ENCODE measurements at regions not wholly inside any gene's neighbourhood (a gene's known extent, or its start where the extent isn't known, plus 50 kb on each side); places are given as distances from the start of the nearest gene placed in this dataset.

DNA sequence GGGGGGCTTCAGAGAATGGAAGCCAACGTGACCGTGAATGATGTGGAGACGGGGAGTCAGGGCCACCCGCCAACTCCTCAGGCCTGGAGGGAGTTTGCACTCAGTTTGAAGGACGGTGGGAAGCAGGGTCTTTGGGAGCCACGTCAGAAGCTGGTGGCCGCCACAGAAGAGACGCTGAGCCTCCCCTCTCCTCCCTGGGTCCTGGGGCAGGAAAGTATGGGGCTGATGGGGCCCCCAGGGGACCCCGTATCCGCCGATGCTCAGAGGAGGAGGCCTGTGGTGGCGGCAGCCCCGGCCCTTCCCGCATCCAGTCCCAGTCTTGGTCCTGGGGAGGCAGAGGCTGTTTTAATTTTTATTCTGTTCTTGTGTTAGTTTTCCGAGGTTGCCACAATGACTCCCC lies 188.6 kb upstream of the C1orf174 start:
- ATAC-seq (ENCODE audit: insufficient number of reproducible peaks, low FRiP score, low read depth) (no peak), DNase-seq (ENCODE audit: low spot score) (no peak)
- Histone ChIP-seq H3K9me3 (peaks cover 7% of the 10 kb centered on the region), H3K36me3 (no peaks in the 10 kb centered on the region), H3K27me3 (replicated peaks; ENCODE audit: insufficient read depth) (no peaks in the 10 kb centered on the region), H3K4me3 (no peak overlapping the region), H3K27ac (no peak overlapping the region), H3K4me1 (ENCODE audit: control insufficient read depth in 1 of 2, low read depth in 2 of 2) (no peaks in the 10 kb centered on the region)
- TF ChIP-seq, protein P1, sequence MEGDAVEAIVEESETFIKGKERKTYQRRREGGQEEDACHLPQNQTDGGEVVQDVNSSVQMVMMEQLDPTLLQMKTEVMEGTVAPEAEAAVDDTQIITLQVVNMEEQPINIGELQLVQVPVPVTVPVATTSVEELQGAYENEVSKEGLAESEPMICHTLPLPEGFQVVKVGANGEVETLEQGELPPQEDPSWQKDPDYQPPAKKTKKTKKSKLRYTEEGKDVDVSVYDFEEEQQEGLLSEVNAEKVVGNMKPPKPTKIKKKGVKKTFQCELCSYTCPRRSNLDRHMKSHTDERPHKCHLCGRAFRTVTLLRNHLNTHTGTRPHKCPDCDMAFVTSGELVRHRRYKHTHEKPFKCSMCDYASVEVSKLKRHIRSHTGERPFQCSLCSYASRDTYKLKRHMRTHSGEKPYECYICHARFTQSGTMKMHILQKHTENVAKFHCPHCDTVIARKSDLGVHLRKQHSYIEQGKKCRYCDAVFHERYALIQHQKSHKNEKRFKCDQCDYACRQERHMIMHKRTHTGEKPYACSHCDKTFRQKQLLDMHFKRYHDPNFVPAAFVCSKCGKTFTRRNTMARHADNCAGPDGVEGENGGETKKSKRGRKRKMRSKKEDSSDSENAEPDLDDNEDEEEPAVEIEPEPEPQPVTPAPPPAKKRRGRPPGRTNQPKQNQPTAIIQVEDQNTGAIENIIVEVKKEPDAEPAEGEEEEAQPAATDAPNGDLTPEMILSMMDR (IDR thresholded peaks at IDR 0.05) = no peak

DNA sequence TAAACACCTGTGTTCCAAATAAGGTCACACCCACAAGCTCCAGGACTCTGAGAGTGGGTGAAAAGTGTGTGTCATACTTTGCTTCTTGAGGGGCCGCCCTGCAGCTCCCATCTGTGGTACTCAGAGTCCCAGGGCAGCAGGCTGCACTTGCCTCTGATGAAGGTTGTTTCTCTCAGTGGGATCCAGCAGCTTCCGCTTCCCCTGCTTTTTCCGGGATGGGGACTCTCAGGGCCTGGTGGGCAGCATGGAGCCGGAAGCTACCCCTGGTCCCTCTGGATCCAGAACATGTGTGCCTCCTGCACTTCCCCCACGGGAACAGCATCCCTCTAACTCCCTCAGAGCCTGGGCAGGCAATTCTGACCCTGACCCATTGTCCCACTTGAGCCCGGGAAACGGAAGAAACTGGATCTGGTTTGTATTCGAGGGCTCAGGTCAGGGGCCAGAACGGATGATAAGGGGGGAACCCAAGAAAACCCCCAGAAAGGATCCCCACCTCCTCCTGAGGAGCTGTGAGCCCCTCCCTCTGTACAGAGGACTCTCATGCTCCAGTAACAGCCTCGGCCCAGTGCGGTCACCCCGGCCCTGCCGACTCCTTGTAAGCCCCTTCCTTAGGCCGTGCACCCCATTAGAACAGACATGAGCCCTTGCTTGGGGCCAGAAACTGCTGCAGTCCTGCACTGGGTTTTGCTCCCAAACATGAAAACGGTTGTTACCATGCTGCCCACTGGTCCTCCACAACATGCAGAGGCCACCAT lies 189.5 kb upstream of the C1orf174 start:
- DNase-seq (ENCODE audit: low spot score) = no peak
- TF ChIP-seq, protein P1 (IDR thresholded peaks at IDR 0.05) = no peak
- Histone ChIP-seq H3K36me3 (no peaks in the 10 kb centered on the region), H3K4me1 (ENCODE audit: control insufficient read depth in 1 of 2, low read depth in 2 of 2) (no peaks in the 10 kb centered on the region), H3K4me3 (no peak overlapping the region), H3K27ac (no peak overlapping the region), H3K9me3 (peaks cover 7% of the 10 kb centered on the region), H3K27me3 (replicated peaks; ENCODE audit: insufficient read depth) (no peaks in the 10 kb centered on the region)
- ATAC-seq (ENCODE audit: insufficient number of reproducible peaks, low FRiP score, low read depth) = no peak

- Histone ChIP-seq H3K9me3 (peaks cover 7% of the 10 kb centered on the region), H3K4me3 (no peak overlapping the region), H3K4me1 (ENCODE audit: control insufficient read depth in 1 of 2, low read depth in 2 of 2) (no peaks in the 10 kb centered on the region), H3K27ac (no peak overlapping the region), H3K27me3 (replicated peaks; ENCODE audit: insufficient read depth) (no peaks in the 10 kb centered on the region), H3K36me3 (no peaks in the 10 kb centered on the region)
- ATAC-seq (ENCODE audit: insufficient number of reproducible peaks, low FRiP score, low read depth) = no peak
- TF ChIP-seq, protein P1 (IDR thresholded peaks at IDR 0.05) = no peak
- no peak for DNase-seq (ENCODE audit: low spot score)
These were observed 190.5 kb upstream of the C1orf174 start for GRCh38 chr1:4090556-4090955.

GRCh38 chr1:4090976-4091660 lies 191.0 kb upstream of the C1orf174 start:
- H3K36me3 ChIP-seq = no peaks in the 10 kb centered on the region
- TF ChIP-seq, protein P1 (IDR thresholded peaks at IDR 0.05) = no peak
- DNase-seq (ENCODE audit: low spot score) (no peak), ATAC-seq (ENCODE audit: insufficient number of reproducible peaks, low FRiP score, low read depth) (no peak)
- no peaks in the 10 kb centered on the region for H3K4me1 ChIP-seq (ENCODE audit: control insufficient read depth in 1 of 2, low read depth in 2 of 2)
- no peak overlapping the region for H3K4me3 ChIP-seq
- H3K27ac ChIP-seq = no peak overlapping the region
- H3K27me3 ChIP-seq (replicated peaks; ENCODE audit: insufficient read depth) = no peaks in the 10 kb centered on the region
- H3K9me3 ChIP-seq = peaks cover 7% of the 10 kb centered on the region

DNA sequence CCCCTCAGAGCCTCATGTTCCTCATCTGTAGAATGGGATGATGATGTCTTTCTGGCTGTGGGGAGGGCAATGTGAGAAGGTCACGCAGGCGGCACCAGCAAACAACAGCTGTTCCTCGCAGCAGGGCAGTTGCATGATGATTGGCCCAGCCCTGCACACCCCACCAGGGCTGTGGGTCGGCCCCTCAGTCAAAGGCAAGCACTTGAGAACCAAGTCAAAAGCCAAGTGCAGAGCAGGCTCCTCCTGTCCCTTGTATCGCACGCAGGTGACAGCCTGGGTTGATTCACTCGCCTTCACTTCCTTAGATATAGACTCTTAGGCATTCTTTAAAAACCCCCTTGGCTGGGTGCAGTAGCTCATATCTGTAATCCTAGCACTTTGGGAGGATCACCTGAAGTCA lies 191.9 kb upstream of the C1orf174 start:
- TF ChIP-seq, protein P1 (IDR thresholded peaks at IDR 0.05) = no peak
- ATAC-seq (ENCODE audit: insufficient number of reproducible peaks, low FRiP score, low read depth) (no peak), DNase-seq (ENCODE audit: low spot score) (no peak)
- Histone ChIP-seq H3K36me3 (no peaks in the 10 kb centered on the region), H3K27ac (no peak overlapping the region), H3K4me1 (ENCODE audit: control insufficient read depth in 1 of 2, low read depth in 2 of 2) (no peaks in the 10 kb centered on the region), H3K9me3 (peaks cover 7% of the 10 kb centered on the region), H3K27me3 (replicated peaks; ENCODE audit: insufficient read depth) (no peaks in the 10 kb centered on the region), H3K4me3 (no peak overlapping the region)
